Activated T-helper 2 cell treated with anti-CD3 and anti-CD28 coated beads, Interferon-gamma antibody, Interleukin-2, Interleukin-4, amounts not matched to agents 10 μg/mL and 5 μg/mL and 100 μg/mL, durations not matched to agents 14 hours and 24 hours and 36 hours (primary cell): ENCODE measurements at regions not wholly inside any gene's neighbourhood (a gene's known extent, or its start where the extent isn't known, plus 50 kb on each side); places are given as distances from the start of the nearest gene placed in this dataset.
"Not testable (repeated sequence)": the region's sequence is repeated elsewhere in the genome, so short reads cannot be mapped to it uniquely, and the experiment has no call there.

Source experiments
- DNase-seq: peaks from one replicate; pipeline ENCODE4 v3.0.0; 2021; ENCODE audit warnings: low spot score
- H3K27ac Mint-ChIP-seq: one replicate; pipeline ENCODE4 v1.8.0; 2021; ENCODE audit warnings: mixed read lengths
- H3K27me3 Mint-ChIP-seq: one replicate; pipeline ENCODE4 v1.8.0; 2021; ENCODE audit warnings: low read depth, mixed read lengths
- H3K36me3 Mint-ChIP-seq: one replicate; pipeline ENCODE4 v1.8.0; 2021; ENCODE audit warnings: low read depth, mixed read lengths
- H3K4me1 Mint-ChIP-seq: one replicate; pipeline ENCODE4 v1.8.0; 2021; ENCODE audit warnings: low read depth, mixed read lengths
- H3K4me3 Mint-ChIP-seq: one replicate; pipeline ENCODE4 v1.8.0; 2021; ENCODE audit warnings: low read depth, mild to moderate bottlenecking, moderate library complexity, mixed read lengths
- H3K9me3 Mint-ChIP-seq: one replicate; pipeline ENCODE4 v1.8.0; 2021; ENCODE audit warnings: mixed read lengths
- intact Hi-C: fragments of 100-400 bp; cut with micrococcal nuclease; formaldehyde crosslinking; loops from one replicate; pipeline ENCODE4 v1.15.1; 2023

DNA sequence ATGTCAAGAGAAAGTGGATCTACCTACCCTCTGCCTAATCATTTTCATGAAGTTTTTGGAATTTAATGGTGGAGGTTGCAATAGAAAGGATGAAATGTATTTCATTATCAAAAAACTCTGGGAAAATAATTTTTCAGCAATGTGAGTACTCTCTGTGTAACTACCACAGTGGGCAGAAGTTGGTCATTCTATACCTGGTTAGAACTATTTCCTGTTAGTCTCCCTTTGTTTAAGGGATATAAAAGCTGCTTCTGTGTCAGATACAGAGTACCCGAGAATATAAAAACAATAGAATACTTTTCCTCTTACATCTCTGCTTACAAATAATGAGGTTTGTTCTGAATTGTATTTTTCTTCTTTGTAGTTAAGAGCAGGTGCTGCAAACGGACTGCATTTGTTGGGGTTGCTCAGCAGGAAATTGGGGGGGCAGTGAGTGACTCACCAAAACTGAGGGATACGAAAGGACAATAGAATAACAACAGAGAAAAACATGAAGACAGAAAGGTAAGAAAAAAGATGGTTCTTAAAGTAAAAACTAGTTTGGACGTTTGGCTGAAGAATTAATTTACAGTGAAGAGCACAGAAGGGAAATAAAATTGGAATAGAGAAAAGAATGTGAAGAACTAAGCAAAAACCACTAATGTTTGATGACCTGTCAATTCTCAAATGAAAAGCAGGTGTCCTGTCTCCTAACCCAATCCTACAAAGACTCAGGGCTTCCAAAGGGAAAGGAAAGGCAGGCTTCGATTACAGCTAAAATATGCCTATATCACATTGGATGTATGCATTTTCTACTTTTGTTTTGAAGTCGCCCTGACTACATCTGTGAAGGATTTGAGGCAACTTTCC lies 703.1 kb downstream of the RFPL4B start:
- Mint-ChIP-seq H3K36me3 (no peaks in the 10 kb centered on the region), H3K27ac (no peak overlapping the region), H3K4me3 (no peak overlapping the region), H3K27me3 (no peaks in the 10 kb centered on the region), H3K4me1 (no peaks in the 10 kb centered on the region), H3K9me3 (no peaks in the 10 kb centered on the region)
- no peak for DNase-seq
- intact Hi-C loops = no loop called here

DNA sequence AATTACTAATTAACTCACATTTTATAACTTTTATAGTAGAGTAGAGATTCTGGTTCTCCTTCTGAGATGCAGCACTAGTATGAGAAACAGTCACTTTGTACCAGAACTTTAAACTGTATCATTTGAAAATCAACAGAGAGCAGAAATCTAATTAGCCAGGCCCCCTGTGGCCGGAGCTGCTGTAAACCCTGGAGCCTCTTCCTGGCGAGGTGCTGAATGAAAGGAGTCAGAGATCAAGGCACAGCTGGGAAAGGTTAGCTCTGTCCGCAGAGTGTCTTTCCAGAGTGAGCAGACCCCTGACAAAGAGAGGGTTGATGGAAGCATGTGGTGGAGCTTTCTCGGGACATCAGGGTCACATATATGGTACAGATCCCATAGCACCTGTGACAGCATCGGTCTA lies 703.8 kb downstream of the RFPL4B start:
- Mint-ChIP-seq H3K4me1 (no peaks in the 10 kb centered on the region), H3K9me3 (no peaks in the 10 kb centered on the region), H3K27ac (no peak overlapping the region), H3K27me3 (no peaks in the 10 kb centered on the region), H3K4me3 (no peak overlapping the region), H3K36me3 (no peaks in the 10 kb centered on the region)
- DNase-seq = no peak
- intact Hi-C loops = no loop called here

DNA sequence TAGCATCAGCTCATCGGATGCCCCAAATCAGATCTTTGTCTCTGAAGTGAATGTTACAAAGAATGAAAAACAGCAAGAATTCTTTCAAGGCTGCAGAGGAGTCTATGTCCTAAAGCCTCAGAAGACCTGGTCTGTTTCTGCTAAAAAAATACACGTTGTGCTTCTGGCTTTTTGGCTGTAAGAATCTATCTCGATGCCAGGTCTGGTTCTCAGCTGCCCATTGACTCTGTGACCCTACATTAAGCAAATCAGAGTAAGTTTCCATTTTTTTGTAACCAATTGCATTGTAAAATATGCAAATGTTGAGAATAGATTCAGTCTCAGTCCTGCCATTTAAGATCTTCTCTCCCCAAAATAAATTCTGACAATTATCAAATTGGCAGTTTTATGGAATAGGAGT lies 705.4 kb downstream of the RFPL4B start:
- no peaks in the 10 kb centered on the region for H3K4me1 Mint-ChIP-seq
- no peak for DNase-seq
- no peaks in the 10 kb centered on the region for H3K36me3 Mint-ChIP-seq

DNA sequence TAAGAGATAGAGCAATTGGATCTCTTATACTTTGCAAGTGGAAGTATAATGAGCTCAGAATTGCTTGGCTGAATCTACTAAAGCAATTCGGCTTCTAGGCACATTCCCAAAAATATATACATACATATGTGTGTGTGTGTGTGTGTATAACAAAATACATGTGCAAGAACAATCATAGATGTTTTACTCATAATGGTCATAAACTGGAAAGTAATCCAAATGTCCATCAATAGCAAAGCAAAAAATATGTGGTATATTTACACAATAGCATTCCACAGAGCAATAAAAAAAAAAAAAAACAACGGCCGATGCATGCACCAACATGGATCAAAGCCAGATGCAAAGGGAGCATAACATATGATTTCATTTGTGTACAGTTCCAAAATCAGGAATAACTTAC lies 707.9 kb downstream of the RFPL4B start:
- H3K4me3 Mint-ChIP-seq = no peak overlapping the region
- no peaks in the 10 kb centered on the region for H3K9me3 Mint-ChIP-seq
- DNase-seq = no peak
- H3K36me3 Mint-ChIP-seq = no peaks in the 10 kb centered on the region
- no peak overlapping the region for H3K27ac Mint-ChIP-seq
- no peaks in the 10 kb centered on the region for H3K27me3 Mint-ChIP-seq
- intact Hi-C loops = no loop called here
- H3K4me1 Mint-ChIP-seq = no peaks in the 10 kb centered on the region

More for the DNA sequence above, 705.4 kb downstream of the RFPL4B start:
- H3K27ac Mint-ChIP-seq = no peak overlapping the region
- intact Hi-C loops = no loop called here
- H3K4me3 Mint-ChIP-seq = no peak overlapping the region
- H3K9me3 Mint-ChIP-seq = no peaks in the 10 kb centered on the region
- H3K27me3 Mint-ChIP-seq = no peaks in the 10 kb centered on the region

DNA sequence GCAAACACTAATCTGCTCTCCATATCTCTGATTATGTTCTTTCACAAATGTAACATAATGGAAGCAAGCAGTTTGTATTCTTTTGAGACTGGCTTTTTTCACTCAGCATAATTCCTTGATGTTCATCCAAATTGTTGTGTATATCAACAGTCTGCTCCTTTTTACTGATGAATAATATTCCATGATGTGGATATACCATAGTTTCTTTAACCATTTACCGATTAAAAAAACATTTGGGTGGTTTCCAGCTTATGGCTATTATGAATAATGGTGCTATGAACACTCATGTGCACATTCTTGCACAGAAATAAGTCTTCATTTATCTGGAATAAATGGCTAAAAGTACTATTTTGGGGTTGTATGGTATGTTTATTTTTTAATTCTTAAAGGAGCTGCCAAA lies 708.9 kb downstream of the RFPL4B start:
- H3K4me3 Mint-ChIP-seq = no peak overlapping the region
- no peaks in the 10 kb centered on the region for H3K36me3 Mint-ChIP-seq
- intact Hi-C loops = no loop called here
- no peak for DNase-seq
- H3K4me1 Mint-ChIP-seq = no peaks in the 10 kb centered on the region
- no peaks in the 10 kb centered on the region for H3K9me3 Mint-ChIP-seq
- no peak overlapping the region for H3K27ac Mint-ChIP-seq
- no peaks in the 10 kb centered on the region for H3K27me3 Mint-ChIP-seq

DNA sequence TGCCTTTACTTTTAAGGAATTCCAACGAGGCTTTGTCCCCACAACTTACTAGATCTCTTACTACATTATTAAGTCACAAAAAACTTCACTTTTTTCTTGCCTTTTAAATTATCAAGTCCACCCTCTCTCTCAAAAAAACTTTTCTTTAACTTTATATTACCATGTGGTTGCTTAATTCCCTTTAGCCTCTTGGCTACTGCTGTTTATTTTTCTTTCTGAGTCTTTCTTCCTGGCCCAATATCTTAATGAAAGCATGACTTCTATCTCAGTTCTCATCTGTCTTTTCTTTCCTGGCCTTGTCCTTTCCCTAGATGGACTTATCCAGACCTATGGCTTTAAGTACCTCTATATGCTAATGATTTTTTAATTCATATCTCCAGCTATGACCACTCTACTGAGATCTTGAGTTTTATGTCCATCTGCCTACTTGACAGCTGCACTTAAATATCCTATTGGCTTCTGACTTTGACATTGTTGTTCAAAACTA lies 710.5 kb downstream of the RFPL4B start:
- Mint-ChIP-seq H3K9me3 (no peaks in the 10 kb centered on the region), H3K4me1 (no peaks in the 10 kb centered on the region), H3K4me3 (no peak overlapping the region), H3K36me3 (no peaks in the 10 kb centered on the region), H3K27ac (no peak overlapping the region), H3K27me3 (no peaks in the 10 kb centered on the region)
- intact Hi-C loops = no loop called here
- DNase-seq = no peak

DNA sequence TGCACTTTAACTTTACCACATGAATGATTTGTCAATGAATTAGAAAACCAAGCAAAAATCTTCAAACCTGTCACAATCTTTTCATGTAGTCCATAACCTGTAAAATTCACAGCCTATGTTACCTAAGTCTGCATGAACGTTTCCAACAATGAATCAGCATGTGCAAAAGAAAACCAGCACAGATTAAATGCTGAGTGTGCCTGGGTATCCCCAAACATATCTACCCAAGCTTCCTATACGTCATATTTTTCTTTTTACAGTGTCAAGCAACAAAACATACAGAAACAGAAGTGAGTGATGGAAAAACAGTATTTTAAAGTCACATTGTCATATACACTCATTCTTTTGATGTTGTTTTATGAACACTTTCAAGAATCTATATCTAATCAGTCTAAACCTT lies 713.5 kb downstream of the RFPL4B start:
- H3K4me1 Mint-ChIP-seq = no peaks in the 10 kb centered on the region
- no peak for DNase-seq
- intact Hi-C loops = no loop called here

DNA sequence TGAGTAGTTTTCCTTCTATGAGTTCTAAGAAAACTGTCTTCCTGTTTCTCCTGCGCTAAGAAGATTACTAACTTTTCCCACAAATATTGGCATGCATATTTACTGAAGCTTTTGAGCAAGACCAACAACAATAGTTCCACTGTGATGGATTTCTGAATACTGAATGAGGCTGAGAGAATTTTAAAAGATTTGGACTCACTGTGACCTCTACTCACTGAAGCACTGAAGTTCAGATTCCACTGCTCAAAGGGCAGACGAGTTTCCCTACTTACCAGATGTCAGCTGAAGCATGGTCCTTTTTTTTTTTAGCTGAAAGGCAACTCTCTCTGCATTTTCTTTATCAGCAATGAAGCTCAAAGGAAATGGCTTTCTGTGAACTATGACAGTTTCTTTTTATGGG lies 718.5 kb downstream of the RFPL4B start:
- H3K36me3 Mint-ChIP-seq = no peaks in the 10 kb centered on the region
- intact Hi-C loops = no loop called here
- peaks cover 4% of the 10 kb centered on the region for H3K9me3 Mint-ChIP-seq
- H3K4me3 Mint-ChIP-seq = no peak overlapping the region
- H3K27me3 Mint-ChIP-seq = no peaks in the 10 kb centered on the region
- no peak for DNase-seq
- no peaks in the 10 kb centered on the region for H3K4me1 Mint-ChIP-seq
- H3K27ac Mint-ChIP-seq = no peak overlapping the region

More for the DNA sequence above, 713.5 kb downstream of the RFPL4B start:
- Mint-ChIP-seq H3K9me3 (no peaks in the 10 kb centered on the region), H3K27ac (no peak overlapping the region), H3K36me3 (no peaks in the 10 kb centered on the region), H3K4me3 (no peak overlapping the region), H3K27me3 (no peaks in the 10 kb centered on the region)

DNA sequence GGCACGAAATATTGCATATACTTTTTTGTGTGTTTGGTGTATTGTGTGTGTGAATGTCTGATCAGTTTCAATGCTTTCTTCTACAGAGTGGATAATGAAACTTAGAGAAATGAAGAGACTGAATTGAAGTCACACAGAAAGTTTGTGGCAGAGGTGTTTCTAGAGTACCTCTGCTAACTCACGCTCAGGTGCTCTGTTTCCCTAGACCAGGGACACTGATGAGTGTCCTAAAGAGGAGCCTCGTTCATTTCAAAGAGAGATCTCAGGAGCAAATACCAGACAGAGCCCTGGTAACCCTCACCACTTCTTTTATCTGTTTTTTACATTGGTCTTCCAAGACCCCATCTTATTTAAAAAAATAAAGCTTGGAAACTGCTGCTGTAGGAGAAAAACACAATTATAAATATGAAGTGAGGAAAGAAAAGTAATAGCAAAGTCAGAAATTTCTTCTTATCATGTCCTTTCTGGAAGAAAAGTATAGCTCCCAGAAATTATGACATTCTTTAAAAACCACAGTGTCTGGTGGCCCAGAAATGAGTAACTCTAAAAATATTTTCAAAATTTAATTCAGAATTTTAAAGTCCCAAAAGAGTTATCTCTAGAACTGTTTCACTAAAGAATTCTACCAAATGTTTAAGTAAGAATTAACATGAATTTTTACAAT lies 720.6 kb downstream of the RFPL4B start:
- intact Hi-C loops = no loop called here
- H3K9me3 Mint-ChIP-seq = peaks cover 4% of the 10 kb centered on the region
- H3K27me3 Mint-ChIP-seq = no peaks in the 10 kb centered on the region
- no peak overlapping the region for H3K27ac Mint-ChIP-seq
- H3K4me3 Mint-ChIP-seq = no peak overlapping the region
- H3K36me3 Mint-ChIP-seq = no peaks in the 10 kb centered on the region
- DNase-seq = no peak
- H3K4me1 Mint-ChIP-seq = no peaks in the 10 kb centered on the region

DNA sequence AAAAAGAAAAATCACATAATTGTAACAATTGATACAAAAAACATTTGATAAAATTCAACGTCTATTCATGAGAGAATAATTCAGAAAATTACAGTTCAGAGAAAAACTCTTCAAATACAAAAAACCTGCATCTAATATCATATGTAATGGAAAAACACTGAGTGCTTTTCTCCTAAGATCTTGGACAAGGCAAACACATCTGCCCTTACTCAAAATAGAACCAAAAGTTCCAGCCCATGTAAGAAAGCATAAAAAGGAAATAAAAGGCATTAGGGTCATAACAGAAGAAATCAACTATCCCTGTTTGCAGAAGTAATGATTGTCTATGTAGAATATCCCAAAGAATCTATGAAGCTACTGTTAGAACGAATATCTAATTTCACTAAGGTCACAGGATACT lies 721.4 kb downstream of the RFPL4B start:
- no peaks in the 10 kb centered on the region for H3K4me1 Mint-ChIP-seq
- H3K36me3 Mint-ChIP-seq = no peaks in the 10 kb centered on the region
- H3K27ac Mint-ChIP-seq = no peak overlapping the region
- H3K4me3 Mint-ChIP-seq = no peak overlapping the region
- peaks cover 4% of the 10 kb centered on the region for H3K9me3 Mint-ChIP-seq
- no peaks in the 10 kb centered on the region for H3K27me3 Mint-ChIP-seq
- intact Hi-C loops = no loop called here
- no peak for DNase-seq

DNA sequence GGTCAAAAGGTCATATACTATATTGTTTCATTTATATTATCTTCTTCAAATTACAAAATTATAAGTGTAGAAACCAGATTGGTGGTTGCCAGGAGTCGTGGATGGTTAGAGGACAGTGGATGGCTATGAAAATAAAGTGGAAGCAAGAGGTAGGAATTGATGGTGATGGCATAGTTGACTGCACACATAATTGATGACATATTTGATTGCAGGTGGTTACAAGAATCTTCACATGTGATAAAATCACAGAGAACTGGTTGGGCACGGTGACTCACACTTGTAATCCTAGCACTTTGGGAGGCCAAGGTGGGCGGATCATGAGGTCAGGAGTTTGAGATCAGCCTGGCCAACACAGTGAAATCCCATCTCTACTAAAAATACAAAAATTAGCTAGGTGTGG lies 723.6 kb downstream of the RFPL4B start:
- H3K4me1 Mint-ChIP-seq, DNase-seq, intact Hi-C loops, H3K9me3 Mint-ChIP-seq, H3K4me3 Mint-ChIP-seq, H3K27me3 Mint-ChIP-seq, H3K27ac Mint-ChIP-seq, H3K36me3 Mint-ChIP-seq: not testable (repeated sequence)

DNA sequence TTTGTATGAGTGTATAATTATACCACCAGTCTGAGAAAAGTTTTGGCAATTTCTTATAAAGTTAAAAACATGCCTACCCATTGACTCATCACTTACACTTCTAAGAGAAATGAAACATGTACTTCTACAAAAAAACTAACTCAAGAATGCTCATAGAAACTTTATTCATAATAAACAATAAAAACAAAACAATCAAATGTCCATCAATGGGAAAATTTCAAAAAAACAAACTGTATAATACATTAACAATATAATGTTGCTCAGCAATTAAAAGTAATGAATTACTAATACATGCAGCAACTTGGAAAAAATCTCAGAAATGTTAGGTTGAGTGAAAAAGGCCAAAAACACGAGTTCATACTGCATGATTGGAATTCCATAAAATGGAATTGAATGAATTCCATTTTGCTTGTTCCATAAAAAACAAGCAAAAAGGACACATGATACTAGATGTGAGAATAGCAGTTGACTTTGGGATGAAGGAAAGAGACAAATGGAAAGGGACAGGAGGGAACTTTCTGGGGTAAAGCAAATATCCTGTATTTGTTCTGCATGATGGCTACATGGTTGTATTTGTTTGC lies 726.6 kb downstream of the RFPL4B start:
- no peak overlapping the region for H3K27ac Mint-ChIP-seq
- peaks cover 4% of the 10 kb centered on the region for H3K9me3 Mint-ChIP-seq
- H3K4me1 Mint-ChIP-seq = no peaks in the 10 kb centered on the region
- DNase-seq = no peak
- intact Hi-C loops = no loop called here
- H3K36me3 Mint-ChIP-seq = no peaks in the 10 kb centered on the region
- H3K4me3 Mint-ChIP-seq = no peak overlapping the region
- no peaks in the 10 kb centered on the region for H3K27me3 Mint-ChIP-seq

DNA sequence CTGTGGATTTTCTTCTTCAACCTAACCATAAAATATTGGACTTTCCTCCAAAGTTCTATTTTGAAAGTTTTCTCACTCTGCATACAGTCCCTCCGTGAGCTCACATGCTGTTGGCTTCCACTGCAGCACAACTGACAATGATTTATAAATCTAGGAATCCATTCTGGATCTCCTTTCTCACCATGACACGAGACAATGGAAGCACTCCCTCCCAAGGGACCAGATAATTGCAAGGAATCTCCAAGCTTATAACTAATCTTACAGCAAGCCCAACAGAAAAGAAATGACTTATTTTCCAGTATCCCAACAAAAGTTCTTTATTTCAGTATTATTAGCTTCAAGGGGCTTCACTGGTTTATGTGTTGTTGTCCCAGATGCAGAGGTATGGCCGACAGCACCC lies 729.0 kb downstream of the RFPL4B start:
- no peaks in the 10 kb centered on the region for H3K27me3 Mint-ChIP-seq
- no peak overlapping the region for H3K4me3 Mint-ChIP-seq
- H3K27ac Mint-ChIP-seq = no peak overlapping the region
- no peaks in the 10 kb centered on the region for H3K4me1 Mint-ChIP-seq
- no peaks in the 10 kb centered on the region for H3K9me3 Mint-ChIP-seq
- no peaks in the 10 kb centered on the region for H3K36me3 Mint-ChIP-seq
- DNase-seq = no peak
- intact Hi-C loops = no loop called here
